ENCODE measurements at regions not wholly inside any gene's neighbourhood (a gene's known extent, or its start where the extent isn't known, plus 50 kb on each side); places are given as distances from the start of the nearest gene placed in this dataset.

DNA sequence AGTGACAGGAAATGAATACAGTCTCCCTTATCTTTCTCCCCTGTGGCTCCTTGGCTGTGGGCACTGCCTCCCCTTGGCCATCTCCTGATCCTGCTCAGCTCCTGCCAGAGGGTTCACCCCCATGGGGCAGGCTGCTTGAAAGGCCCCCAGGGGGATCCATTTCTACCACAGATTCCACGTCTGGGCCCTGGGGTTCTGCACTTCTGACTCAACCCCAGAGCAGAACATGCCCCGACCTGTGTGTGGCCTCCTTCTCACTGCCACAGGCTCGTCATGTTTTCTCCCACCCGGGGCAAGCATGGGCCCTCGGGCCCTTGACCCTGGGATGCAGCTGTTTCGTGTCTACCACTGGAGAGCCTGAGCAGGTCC, 122.2 kb downstream of the ACKR3 start:
- TF ChIP-seq, protein P1, sequence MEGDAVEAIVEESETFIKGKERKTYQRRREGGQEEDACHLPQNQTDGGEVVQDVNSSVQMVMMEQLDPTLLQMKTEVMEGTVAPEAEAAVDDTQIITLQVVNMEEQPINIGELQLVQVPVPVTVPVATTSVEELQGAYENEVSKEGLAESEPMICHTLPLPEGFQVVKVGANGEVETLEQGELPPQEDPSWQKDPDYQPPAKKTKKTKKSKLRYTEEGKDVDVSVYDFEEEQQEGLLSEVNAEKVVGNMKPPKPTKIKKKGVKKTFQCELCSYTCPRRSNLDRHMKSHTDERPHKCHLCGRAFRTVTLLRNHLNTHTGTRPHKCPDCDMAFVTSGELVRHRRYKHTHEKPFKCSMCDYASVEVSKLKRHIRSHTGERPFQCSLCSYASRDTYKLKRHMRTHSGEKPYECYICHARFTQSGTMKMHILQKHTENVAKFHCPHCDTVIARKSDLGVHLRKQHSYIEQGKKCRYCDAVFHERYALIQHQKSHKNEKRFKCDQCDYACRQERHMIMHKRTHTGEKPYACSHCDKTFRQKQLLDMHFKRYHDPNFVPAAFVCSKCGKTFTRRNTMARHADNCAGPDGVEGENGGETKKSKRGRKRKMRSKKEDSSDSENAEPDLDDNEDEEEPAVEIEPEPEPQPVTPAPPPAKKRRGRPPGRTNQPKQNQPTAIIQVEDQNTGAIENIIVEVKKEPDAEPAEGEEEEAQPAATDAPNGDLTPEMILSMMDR (conservative IDR thresholded peaks at IDR 0.05) = no peak
- TF ChIP-seq EZH2 (IDR thresholded peaks at IDR 0.05; ENCODE audit: low read depth) = no peak
